ENCODE measurements at regions not wholly inside any gene's neighbourhood (a gene's known extent, or its start where the extent isn't known, plus 50 kb on each side); places are given as distances from the start of the nearest gene placed in this dataset.

- H3K9me3 ChIP-seq = peaks cover 0 to 4% of the 10 kb centered on the region in 2 donors
- ATAC-seq = no peak
- no peak overlapping the region for H3K4me3 ChIP-seq
- no peaks in the 10 kb centered on the region for H3K36me3 ChIP-seq
- H3K27me3 ChIP-seq = no peaks in the 10 kb centered on the region
- H3K27ac ChIP-seq = no peak overlapping the region
- no peak for TF ChIP-seq CTCF (IDR thresholded peaks at IDR 0.05)
- H3K4me1 ChIP-seq = no peaks in the 10 kb centered on the region
- no peak for DNase-seq
- intact Hi-C loops (cut with DNase I) = no loop called here
Measured at GRCh38 chr11:28448186-28448585, 340.0 kb downstream of the METTL15 start.

- H3K4me1 ChIP-seq = no peaks in the 10 kb centered on the region
- ATAC-seq = no peak
- intact Hi-C loops (cut with DNase I) = no loop called here
- TF ChIP-seq CTCF (IDR thresholded peaks at IDR 0.05) = no peak
- H3K27me3 ChIP-seq = no peaks in the 10 kb centered on the region
- peaks cover 0 to 4% of the 10 kb centered on the region in 2 donors for H3K9me3 ChIP-seq
- no peak for DNase-seq
- H3K4me3 ChIP-seq = no peak overlapping the region
- no peak overlapping the region for H3K27ac ChIP-seq
- no peaks in the 10 kb centered on the region for H3K36me3 ChIP-seq
Measured at GRCh38 chr11:28447226-28447625, 339.0 kb downstream of the METTL15 start.

- ATAC-seq (no peak), DNase-seq (no peak)
- Histone ChIP-seq H3K9me3 (peaks cover 0 to 2% of the 10 kb centered on the region in 2 donors), H3K27me3 (no peaks in the 10 kb centered on the region), H3K36me3 (no peaks in the 10 kb centered on the region), H3K4me3 (no peak overlapping the region), H3K4me1 (no peaks in the 10 kb centered on the region), H3K27ac (no peak overlapping the region)
- intact Hi-C loops (cut with DNase I) = no loop called here
- TF ChIP-seq CTCF (IDR thresholded peaks at IDR 0.05) = no peak
Measured at GRCh38 chr11:28442131-28442530, 333.9 kb downstream of the METTL15 start.

- DNase-seq (no peak), ATAC-seq (no peak)
- no peak for TF ChIP-seq CTCF (IDR thresholded peaks at IDR 0.05)
- H3K27me3 ChIP-seq = no peaks in the 10 kb centered on the region
- intact Hi-C loops (cut with DNase I) = no loop called here
- H3K36me3 ChIP-seq = no peaks in the 10 kb centered on the region
- H3K9me3 ChIP-seq = peaks cover 0 to 12% of the 10 kb centered on the region in 2 donors
- H3K4me3 ChIP-seq = no peak overlapping the region
- H3K27ac ChIP-seq = no peak overlapping the region
- no peaks in the 10 kb centered on the region for H3K4me1 ChIP-seq
Measured at GRCh38 chr11:28439403-28439802, 331.2 kb downstream of the METTL15 start.

- DNase-seq (no peak), ATAC-seq (no peak)
- Histone ChIP-seq H3K4me3 (no peak overlapping the region), H3K27ac (no peak overlapping the region), H3K4me1 (no peaks in the 10 kb centered on the region), H3K36me3 (no peaks in the 10 kb centered on the region), H3K9me3 (peaks cover 0 to 25% of the 10 kb centered on the region in 2 donors), H3K27me3 (no peaks in the 10 kb centered on the region)
- intact Hi-C loops (cut with DNase I) = no loop called here
- no peak for TF ChIP-seq CTCF (IDR thresholded peaks at IDR 0.05)
Measured at GRCh38 chr11:28420099-28420498, 311.9 kb downstream of the METTL15 start.

Data from left lung (tissue), 4 donors.